Right forelimb (tissue), 1 donor: ENCODE measurements at regions not wholly inside any gene's neighbourhood (a gene's known extent, or its start where the extent isn't known, plus 50 kb on each side); places are given as distances from the start of the nearest gene placed in this dataset.

ENCODE experiments used
- DNase-seq: peaks from one replicate; pipeline ENCODE4 v3.0.0-alpha.2; 2018

DNA sequence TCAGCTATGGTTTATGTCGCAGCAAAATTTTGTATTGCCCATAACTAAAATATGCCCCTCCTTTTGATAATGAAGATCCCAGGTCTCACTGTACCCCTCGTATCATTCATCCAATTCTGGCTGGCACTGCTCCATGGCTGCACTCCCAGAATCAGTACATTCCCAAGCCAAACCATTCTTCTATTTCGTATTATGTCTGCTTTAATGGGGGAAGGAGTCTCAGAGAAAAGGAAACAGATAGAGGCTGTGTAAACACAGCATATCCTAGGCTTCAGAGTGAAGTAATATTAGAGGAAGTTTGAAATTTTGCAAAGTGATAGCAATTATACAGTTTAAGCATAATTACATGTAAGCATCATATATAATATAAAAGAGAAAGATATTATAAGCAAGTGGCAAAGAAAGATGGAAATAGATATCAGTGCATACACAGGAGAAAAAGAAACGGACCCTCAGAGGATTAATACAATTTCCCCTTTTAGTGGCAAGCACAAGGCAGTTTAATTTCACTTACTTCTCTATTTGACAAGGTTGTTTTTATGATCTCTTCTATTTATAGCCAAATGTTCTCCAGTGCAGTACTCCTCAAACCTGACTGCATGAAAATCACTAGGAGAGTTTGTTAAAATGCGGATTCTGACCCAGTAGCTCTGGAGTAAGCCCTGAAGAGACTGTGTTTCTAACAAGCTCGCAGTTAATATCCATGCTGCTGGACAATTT, 56.5 kb upstream of the TENT5A start:
- DNase-seq = no peak

DNA sequence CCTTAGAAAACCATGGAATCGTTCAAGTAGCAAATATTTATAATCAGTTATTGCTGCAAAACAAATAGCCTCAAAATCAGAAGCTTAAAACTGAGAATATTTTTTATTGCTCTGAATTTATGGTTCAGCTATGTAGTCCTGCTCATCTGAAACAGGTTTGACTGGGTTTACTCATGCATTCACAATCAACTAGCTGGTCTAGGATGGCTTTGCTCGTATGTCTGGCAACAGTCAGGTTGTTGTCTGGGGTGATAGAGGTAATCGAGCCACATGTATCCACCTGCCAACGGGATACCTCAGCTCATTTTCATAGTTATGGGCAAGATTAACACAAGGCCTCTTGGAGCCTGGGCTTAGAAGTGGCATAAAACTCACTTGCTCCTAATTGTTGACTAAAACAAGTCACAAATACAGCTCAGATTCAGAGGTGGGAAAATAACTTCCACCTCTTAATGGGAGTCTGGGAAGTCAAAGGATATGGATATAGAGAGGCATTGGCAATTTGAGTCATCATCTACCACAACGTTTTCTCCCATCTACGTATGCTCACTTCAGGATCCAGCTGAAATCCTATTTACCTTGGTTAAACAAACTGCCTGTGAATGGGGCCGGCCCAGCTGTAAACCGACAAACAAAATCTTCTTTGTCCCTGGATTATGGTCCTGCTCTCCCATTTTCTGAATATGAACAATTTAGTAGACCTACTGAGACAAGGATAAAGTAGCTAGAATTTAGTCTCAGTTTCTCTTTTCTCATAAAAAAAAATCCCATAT, 54.5 kb upstream of the TENT5A start:
- no peak for DNase-seq

DNA sequence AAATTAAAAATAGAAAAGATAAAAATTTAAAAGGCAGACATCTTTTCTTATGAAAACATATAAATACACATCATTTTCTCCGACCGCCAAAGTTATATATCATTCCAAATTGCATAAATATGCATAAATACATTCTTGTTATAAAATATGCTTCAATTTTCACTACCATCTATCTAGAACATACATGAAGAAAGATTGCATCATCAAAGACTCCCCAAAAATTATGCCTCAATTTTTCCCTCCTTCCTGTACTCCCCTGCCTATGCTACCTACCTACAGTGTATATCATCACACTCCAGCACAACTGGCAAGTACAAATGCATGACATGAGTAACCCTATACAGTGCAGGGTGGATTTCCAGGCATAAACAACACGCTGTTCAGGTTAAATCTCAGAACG, 49.9 kb upstream of the TENT5A start:
- no peak for DNase-seq
